OCI-LY3 (cell line): ENCODE measurements at regions not wholly inside any gene's neighbourhood (a gene's known extent, or its start where the extent isn't known, plus 50 kb on each side); places are given as distances from the start of the nearest gene placed in this dataset.
"Not testable (repeated sequence)": the region's sequence is repeated elsewhere in the genome, so short reads cannot be mapped to it uniquely, and the experiment has no call there.

Experiments
- CTCF ChIP-seq: fragments of 200-600, 300-600 bp; sonication (generic); IDR thresholded peaks from 2 replicates; pipeline ENCODE4 v1.5.1; 2014; ENCODE audit warnings: antibody characterized with exemption, low read length, low read depth
- EZH2phosphoT487 ChIP-seq: fragments of 200-600 bp; shearing (Covaris generic); IDR thresholded peaks from 2 replicates; pipeline ENCODE4 v1.6.1; 2018; ENCODE audit warnings: antibody characterized with exemption, mixed run types, low read depth

- TF ChIP-seq CTCF, EZH2phosphoT487: not testable (repeated sequence)
Observed at GRCh38 chr11:67758009-67758408, 83.6 kb upstream of the ALDH3B2 start.
